WTC11 (cell line): ENCODE measurements at regions not wholly inside any gene's neighbourhood (a gene's known extent, or its start where the extent isn't known, plus 50 kb on each side); places are given as distances from the start of the nearest gene placed in this dataset.

Source experiments
- ELF4 ChIP-seq: sonication (generic); formaldehyde crosslinking; IDR thresholded peaks from 2 replicates; pipeline ENCODE4 v1.8.1; 2022; ENCODE audit warnings: low read depth, mild to moderate bottlenecking, moderate library complexity, missing genetic modification reagents
- SP1 ChIP-seq: sonication (generic); formaldehyde crosslinking; conservative IDR thresholded peaks from 2 replicates; pipeline ENCODE4 v1.8.1; 2022; ENCODE audit warnings: missing genetic modification reagents
- ZNF263 ChIP-seq: sonication (generic); formaldehyde crosslinking; IDR thresholded peaks from 2 replicates; pipeline ENCODE4 v1.8.1; 2022; ENCODE audit warnings: low read depth, mild to moderate bottlenecking, moderate library complexity, missing genetic modification reagents
- TF ChIP-seq, protein P1 (sequence below): fragments of 200-600 bp; IDR thresholded peaks from 2 replicates; pipeline ENCODE4 v1.8.0; 2022; ENCODE audit warnings: antibody characterized with exemption

DNA sequence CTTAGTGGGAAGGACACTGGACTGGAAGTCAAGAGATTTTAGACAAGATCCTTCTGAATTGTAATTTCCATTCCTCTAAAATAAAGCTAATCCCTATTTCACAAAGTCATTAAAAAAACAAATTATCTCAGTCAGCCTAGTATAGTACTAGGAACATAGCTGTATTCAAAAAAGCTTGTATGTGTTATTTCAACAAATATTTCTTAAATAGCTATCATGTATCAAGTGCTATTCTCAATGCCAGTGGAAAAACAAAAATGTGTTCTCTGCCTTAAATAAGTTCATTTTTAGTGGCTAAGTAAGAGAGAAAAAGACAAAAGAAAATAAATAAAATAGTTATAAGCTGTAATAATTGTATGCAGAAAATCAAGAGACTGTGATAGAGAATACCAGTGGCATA lies 541.8 kb upstream of the CDH2 start:
- TF ChIP-seq, protein P1, sequence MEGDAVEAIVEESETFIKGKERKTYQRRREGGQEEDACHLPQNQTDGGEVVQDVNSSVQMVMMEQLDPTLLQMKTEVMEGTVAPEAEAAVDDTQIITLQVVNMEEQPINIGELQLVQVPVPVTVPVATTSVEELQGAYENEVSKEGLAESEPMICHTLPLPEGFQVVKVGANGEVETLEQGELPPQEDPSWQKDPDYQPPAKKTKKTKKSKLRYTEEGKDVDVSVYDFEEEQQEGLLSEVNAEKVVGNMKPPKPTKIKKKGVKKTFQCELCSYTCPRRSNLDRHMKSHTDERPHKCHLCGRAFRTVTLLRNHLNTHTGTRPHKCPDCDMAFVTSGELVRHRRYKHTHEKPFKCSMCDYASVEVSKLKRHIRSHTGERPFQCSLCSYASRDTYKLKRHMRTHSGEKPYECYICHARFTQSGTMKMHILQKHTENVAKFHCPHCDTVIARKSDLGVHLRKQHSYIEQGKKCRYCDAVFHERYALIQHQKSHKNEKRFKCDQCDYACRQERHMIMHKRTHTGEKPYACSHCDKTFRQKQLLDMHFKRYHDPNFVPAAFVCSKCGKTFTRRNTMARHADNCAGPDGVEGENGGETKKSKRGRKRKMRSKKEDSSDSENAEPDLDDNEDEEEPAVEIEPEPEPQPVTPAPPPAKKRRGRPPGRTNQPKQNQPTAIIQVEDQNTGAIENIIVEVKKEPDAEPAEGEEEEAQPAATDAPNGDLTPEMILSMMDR = no peak
- no peak for TF ChIP-seq SP1
- TF ChIP-seq ELF4 = no peak
- no peak for TF ChIP-seq ZNF263
